Lower leg skin (tissue), 3 donors: ENCODE measurements at regions not wholly inside any gene's neighbourhood (a gene's known extent, or its start where the extent isn't known, plus 50 kb on each side); places are given as distances from the start of the nearest gene placed in this dataset.

Experiments used
- CTCF ChIP-seq, 3 donors: fragments of 450-650 bp; IDR thresholded peaks; one replicate each; pipeline ENCODE4 v1.5.1; 2016; ENCODE audit warnings: antibody characterized with exemption in 3 of 3, mild to moderate bottlenecking in 3 of 3, moderate library complexity in 2 of 3
- POLR2A ChIP-seq, 2 donors: fragments of 450-650 bp; IDR thresholded peaks; one replicate each; pipeline ENCODE4 v1.6.1; 2016 to 2017; ENCODE audit warnings: antibody characterized with exemption in 2 of 2, mild to moderate bottlenecking in 1 of 2, moderate library complexity in 1 of 2

GRCh38 chr14:104433401-104434213 lies 146.0 kb upstream of the C14orf180 start:
- TF ChIP-seq POLR2A (IDR thresholded peaks at IDR 0.05) (no peak), CTCF (IDR thresholded peaks at IDR 0.05) (no peak)
